Type B pancreatic cell (in vitro differentiated cells): ENCODE measurements at regions not wholly inside any gene's neighbourhood (a gene's known extent, or its start where the extent isn't known, plus 50 kb on each side); places are given as distances from the start of the nearest gene placed in this dataset.
A peak's percentile ranks its signal among the peaks of the same experiment; 100 is the strongest.

ENCODE experiments used
- DNase-seq: peaks from one replicate; pipeline ENCODE4 v3.0.0; 2021; ENCODE audit warnings: mixed read lengths; ENCODE audit not compliant: unreplicated experiment; ENCODE audit errors: extremely low spot score
- H3K27ac Mint-ChIP-seq: 2 replicates; pipeline ENCODE4 v1.8.0; 2021; ENCODE audit warnings: mild to moderate bottlenecking, mixed read lengths
- H3K27me3 Mint-ChIP-seq: 2 replicates; pipeline ENCODE4 v1.8.0; 2021; ENCODE audit warnings: mixed read lengths
- H3K36me3 Mint-ChIP-seq: 2 replicates; pipeline ENCODE4 v1.8.0; 2021; ENCODE audit warnings: mixed read lengths
- H3K4me1 Mint-ChIP-seq: one replicate; pipeline ENCODE4 v1.8.0; 2021; ENCODE audit warnings: mixed read lengths; ENCODE audit not compliant: unreplicated experiment
- H3K4me3 Mint-ChIP-seq: 2 replicates; pipeline ENCODE4 v1.8.0; 2021; ENCODE audit warnings: mild to moderate bottlenecking, mixed read lengths
- H3K9me3 Mint-ChIP-seq: 2 replicates; pipeline ENCODE4 v1.8.0; 2021; ENCODE audit warnings: mixed read lengths
- CTCF ChIP-seq: fragments of 200-600 bp; sonication (generic); conservative IDR thresholded peaks from 2 replicates; pipeline ENCODE4 v1.5.0; 2021; ENCODE audit warnings: antibody characterized with exemption, mild to moderate bottlenecking

GRCh38 chrX:3550871-3551270, 162.6 kb downstream of the PRKX start:
- no peak for DNase-seq
- TF ChIP-seq CTCF, result no peak
- Mint-ChIP-seq H3K9me3 (no peaks in the 10 kb centered on the region), H3K4me3 (no peak overlapping the region), H3K27ac (no peak overlapping the region), H3K27me3 (no peaks in the 10 kb centered on the region), H3K36me3 (no peaks in the 10 kb centered on the region), H3K4me1 (peaks cover 6% of the 10 kb centered on the region)

- DNase-seq, result no peak
- Mint-ChIP-seq H3K9me3 (no peaks in the 10 kb centered on the region), H3K4me3 (no peak overlapping the region), H3K36me3 (no peaks in the 10 kb centered on the region), H3K4me1 (peaks cover 6% of the 10 kb centered on the region), H3K27ac (no peak overlapping the region), H3K27me3 (no peaks in the 10 kb centered on the region)
- no peak for TF ChIP-seq CTCF
Observed at GRCh38 chrX:3550160-3550751, 163.2 kb downstream of the PRKX start.

GRCh38 chrX:3549411-3549911, 164.0 kb downstream of the PRKX start:
- H3K27ac Mint-ChIP-seq, result no peak overlapping the region
- DNase-seq, result no peak
- no peaks in the 10 kb centered on the region for H3K27me3 Mint-ChIP-seq
- no peaks in the 10 kb centered on the region for H3K9me3 Mint-ChIP-seq
- no peak for TF ChIP-seq CTCF
- peaks cover 6% of the 10 kb centered on the region for H3K4me1 Mint-ChIP-seq
- no peaks in the 10 kb centered on the region for H3K36me3 Mint-ChIP-seq
- no peak overlapping the region for H3K4me3 Mint-ChIP-seq

GRCh38 chrX:3548765-3549391, 164.6 kb downstream of the PRKX start:
- H3K9me3 Mint-ChIP-seq, result no peaks in the 10 kb centered on the region
- H3K36me3 Mint-ChIP-seq, result no peaks in the 10 kb centered on the region
- no peak for DNase-seq
- H3K4me1 Mint-ChIP-seq, result peaks cover 6% of the 10 kb centered on the region
- H3K27me3 Mint-ChIP-seq, result no peaks in the 10 kb centered on the region
- peak; percentile 73 for TF ChIP-seq CTCF
- H3K4me3 Mint-ChIP-seq, result no peak overlapping the region
- no peak overlapping the region for H3K27ac Mint-ChIP-seq

- H3K36me3 Mint-ChIP-seq, result no peaks in the 10 kb centered on the region
- H3K9me3 Mint-ChIP-seq, result peaks cover 6% of the 10 kb centered on the region
- H3K4me3 Mint-ChIP-seq, result no peak overlapping the region
- no peak for TF ChIP-seq CTCF
- peaks cover 6% of the 10 kb centered on the region for H3K4me1 Mint-ChIP-seq
- DNase-seq, result no peak
- H3K27me3 Mint-ChIP-seq, result no peaks in the 10 kb centered on the region
- no peak overlapping the region for H3K27ac Mint-ChIP-seq
Observed at GRCh38 chrX:3545901-3546300, 167.5 kb downstream of the PRKX start.
